ENCODE measurements at regions not wholly inside any gene's neighbourhood (a gene's known extent, or its start where the extent isn't known, plus 50 kb on each side); places are given as distances from the start of the nearest gene placed in this dataset.
A peak's percentile ranks its signal among the peaks of the same experiment; 100 is the strongest.

DNA sequence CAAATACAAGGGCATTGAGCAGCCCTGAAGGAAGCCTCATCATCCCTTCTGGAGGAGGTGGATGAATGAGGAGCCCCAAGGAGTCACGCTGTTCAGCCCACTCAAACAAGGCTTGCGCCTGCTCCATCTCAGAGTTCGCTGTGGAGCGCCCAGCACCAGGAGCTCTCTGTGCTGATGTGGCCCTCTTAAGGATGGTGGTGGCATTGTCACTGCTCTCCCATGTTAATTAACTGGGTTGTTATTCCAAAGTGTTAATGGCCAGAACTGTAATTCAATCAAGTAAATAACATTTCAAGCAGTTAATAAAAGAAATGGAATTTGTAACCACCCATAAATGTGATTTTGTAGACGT, 726.0 kb upstream of the RAB6C start:
- Histone ChIP-seq H3K27me3 (replicated peaks; ENCODE audit: insufficient read depth) (no peaks in the 10 kb centered on the region), H3K36me3 (no peaks in the 10 kb centered on the region), H3K4me1 (replicated peaks) (no peaks in the 10 kb centered on the region), H3K4me3 (no peak overlapping the region), H3K27ac (no peak overlapping the region), H3K9me3 (no peaks in the 10 kb centered on the region)
- intact Hi-C loops (cut with DNase I) = no loop called here
- WGBS = 57% methylated on average over 5 of the region's 5 CpGs
- DNase-seq (ENCODE audit: low spot score) = no peak
- TF ChIP-seq POLR2AphosphoS5 (IDR thresholded peaks at IDR 0.05) = no peak
- TF ChIP-seq, protein P1, sequence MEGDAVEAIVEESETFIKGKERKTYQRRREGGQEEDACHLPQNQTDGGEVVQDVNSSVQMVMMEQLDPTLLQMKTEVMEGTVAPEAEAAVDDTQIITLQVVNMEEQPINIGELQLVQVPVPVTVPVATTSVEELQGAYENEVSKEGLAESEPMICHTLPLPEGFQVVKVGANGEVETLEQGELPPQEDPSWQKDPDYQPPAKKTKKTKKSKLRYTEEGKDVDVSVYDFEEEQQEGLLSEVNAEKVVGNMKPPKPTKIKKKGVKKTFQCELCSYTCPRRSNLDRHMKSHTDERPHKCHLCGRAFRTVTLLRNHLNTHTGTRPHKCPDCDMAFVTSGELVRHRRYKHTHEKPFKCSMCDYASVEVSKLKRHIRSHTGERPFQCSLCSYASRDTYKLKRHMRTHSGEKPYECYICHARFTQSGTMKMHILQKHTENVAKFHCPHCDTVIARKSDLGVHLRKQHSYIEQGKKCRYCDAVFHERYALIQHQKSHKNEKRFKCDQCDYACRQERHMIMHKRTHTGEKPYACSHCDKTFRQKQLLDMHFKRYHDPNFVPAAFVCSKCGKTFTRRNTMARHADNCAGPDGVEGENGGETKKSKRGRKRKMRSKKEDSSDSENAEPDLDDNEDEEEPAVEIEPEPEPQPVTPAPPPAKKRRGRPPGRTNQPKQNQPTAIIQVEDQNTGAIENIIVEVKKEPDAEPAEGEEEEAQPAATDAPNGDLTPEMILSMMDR (IDR thresholded peaks at IDR 0.05) = peak in 2 of 4 experiments; percentile 27 to 58

DNA sequence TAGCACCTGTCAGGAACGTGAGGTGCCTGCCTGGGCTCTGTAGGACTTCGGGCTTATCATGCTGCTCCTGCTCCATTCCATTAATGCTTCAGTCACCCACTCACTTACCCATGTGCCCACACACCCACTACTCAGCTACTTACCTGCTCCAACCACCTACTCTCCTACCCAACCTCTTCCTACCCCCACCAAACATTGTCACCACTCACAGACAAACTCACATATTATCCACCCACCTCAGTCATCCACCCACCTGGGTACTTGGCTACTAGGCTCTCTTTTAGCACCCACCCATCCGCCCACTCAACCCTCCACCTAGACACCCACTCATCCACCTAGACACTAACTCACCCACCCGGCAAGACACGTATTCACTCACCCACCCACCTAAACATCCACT, 724.7 kb upstream of the RAB6C start:
- Histone ChIP-seq H3K4me3 (no peak overlapping the region), H3K27ac (no peak overlapping the region), H3K27me3 (replicated peaks; ENCODE audit: insufficient read depth) (no peaks in the 10 kb centered on the region), H3K4me1 (replicated peaks) (no peaks in the 10 kb centered on the region), H3K9me3 (no peaks in the 10 kb centered on the region), H3K36me3 (no peaks in the 10 kb centered on the region)
- no peak for DNase-seq (ENCODE audit: low spot score)
- TF ChIP-seq POLR2AphosphoS5 (IDR thresholded peaks at IDR 0.05) (no peak), POLR2A (IDR thresholded peaks at IDR 0.05) (no peak)
- TF ChIP-seq, protein P1 (IDR thresholded peaks at IDR 0.05) = no peak
- intact Hi-C loops (cut with DNase I) = no loop called here
- 90% methylated on average over 5 of the region's 5 CpGs for WGBS

DNA sequence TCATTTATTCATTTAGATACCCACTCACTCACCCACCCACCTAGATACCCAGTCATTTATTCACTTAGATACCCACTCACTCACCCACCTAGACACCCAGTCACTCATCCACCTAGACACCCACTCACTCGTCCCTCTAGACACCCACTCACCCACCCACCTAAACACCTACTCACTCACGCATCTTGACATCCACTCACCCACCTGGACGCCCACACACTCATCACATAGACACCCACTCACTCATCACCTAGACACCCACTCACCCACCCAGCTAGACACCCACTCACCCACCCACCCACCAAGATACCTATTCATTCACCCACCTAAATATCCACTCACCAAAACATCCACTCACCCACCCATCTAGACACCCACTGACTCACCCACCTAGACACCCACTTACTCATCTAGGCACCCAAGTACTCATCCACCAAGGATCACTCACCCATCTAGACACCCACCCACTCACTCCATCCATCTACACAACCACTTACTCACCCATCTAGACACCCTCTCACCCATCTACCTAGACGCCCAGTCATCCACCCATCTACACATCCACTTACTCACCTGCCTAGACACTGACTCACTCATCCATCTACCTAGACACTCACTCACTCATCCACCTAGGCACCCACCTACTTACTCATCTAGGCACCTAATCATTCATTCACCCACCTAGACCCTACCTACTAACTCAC, 723.7 kb upstream of the RAB6C start:
- H3K27me3 ChIP-seq (replicated peaks; ENCODE audit: insufficient read depth) = no peaks in the 10 kb centered on the region
- H3K36me3 ChIP-seq = no peaks in the 10 kb centered on the region
- WGBS = 97% methylated on average over 4 of the region's 4 CpGs
- H3K9me3 ChIP-seq = no peaks in the 10 kb centered on the region
- no peaks in the 10 kb centered on the region for H3K4me1 ChIP-seq (replicated peaks)
- TF ChIP-seq POLR2A (IDR thresholded peaks at IDR 0.05) (no peak), POLR2AphosphoS5 (IDR thresholded peaks at IDR 0.05) (no peak)
- TF ChIP-seq, protein P1 (IDR thresholded peaks at IDR 0.05) = no peak
- H3K4me3 ChIP-seq = no peak overlapping the region
- no peak for DNase-seq (ENCODE audit: low spot score)
- intact Hi-C loops (cut with DNase I) = no loop called here
- H3K27ac ChIP-seq = no peak overlapping the region

DNA sequence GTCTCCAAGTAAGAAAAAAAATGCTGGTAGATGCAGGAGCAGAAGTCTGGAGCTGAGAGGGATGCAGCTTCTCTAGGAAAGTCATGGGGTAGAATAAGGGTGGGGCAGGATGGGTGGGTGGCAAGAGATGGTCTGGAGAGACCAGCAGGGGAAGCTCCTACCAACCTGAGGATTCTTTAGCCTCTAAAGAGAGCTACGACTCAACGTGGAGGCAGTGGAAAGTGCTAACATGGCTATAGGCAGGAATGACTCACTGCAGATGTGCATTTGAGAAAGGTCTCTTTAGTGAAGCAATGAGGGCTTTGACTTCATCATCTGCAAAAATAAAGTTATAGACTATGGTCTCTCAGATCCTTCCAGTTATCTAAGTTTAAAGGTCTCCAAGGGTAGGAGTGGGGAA, 722.8 kb upstream of the RAB6C start:
- 77% methylated on average over 2 of the region's 2 CpGs for WGBS
- Histone ChIP-seq H3K36me3 (no peaks in the 10 kb centered on the region), H3K4me3 (no peak overlapping the region), H3K4me1 (replicated peaks) (no peaks in the 10 kb centered on the region), H3K27ac (no peak overlapping the region), H3K9me3 (no peaks in the 10 kb centered on the region), H3K27me3 (replicated peaks; ENCODE audit: insufficient read depth) (no peaks in the 10 kb centered on the region)
- intact Hi-C loops (cut with DNase I) = no loop called here
- TF ChIP-seq POLR2A (IDR thresholded peaks at IDR 0.05) = no peak
- TF ChIP-seq POLR2AphosphoS5 (IDR thresholded peaks at IDR 0.05) = no peak
- TF ChIP-seq, protein P1 (IDR thresholded peaks at IDR 0.05) = no peak
- no peak for DNase-seq (ENCODE audit: low spot score)

DNA sequence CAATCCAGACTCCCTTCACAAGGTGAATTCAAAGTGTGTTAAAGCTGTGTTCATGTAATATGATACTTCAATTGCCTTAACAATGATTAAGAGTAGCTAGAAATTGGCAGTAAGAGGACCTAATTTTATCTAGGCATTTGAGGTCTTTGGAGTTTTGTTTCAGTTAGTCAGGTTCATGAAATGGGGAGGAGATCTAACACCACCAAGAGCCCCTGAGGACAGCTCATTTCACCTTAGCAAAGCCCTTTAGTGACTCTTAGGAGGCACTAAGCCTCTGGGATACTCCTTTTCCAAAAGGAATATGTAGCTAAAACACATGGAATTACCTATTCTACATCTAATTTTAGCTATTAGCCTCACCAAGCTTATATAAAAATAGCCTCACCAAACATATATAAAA, 716.5 kb upstream of the RAB6C start:
- intact Hi-C loops (cut with DNase I) = no loop called here
- no peaks in the 10 kb centered on the region for H3K27me3 ChIP-seq (replicated peaks; ENCODE audit: insufficient read depth)
- no peak for DNase-seq (ENCODE audit: low spot score)
- TF ChIP-seq POLR2A (IDR thresholded peaks at IDR 0.05) (no peak), POLR2AphosphoS5 (IDR thresholded peaks at IDR 0.05) (no peak)
- TF ChIP-seq, protein P1 (IDR thresholded peaks at IDR 0.05) = no peak
- H3K27ac ChIP-seq = no peak overlapping the region
- H3K36me3 ChIP-seq = no peaks in the 10 kb centered on the region
- H3K9me3 ChIP-seq = no peaks in the 10 kb centered on the region
- no peaks in the 10 kb centered on the region for H3K4me1 ChIP-seq (replicated peaks)
- H3K4me3 ChIP-seq = no peak overlapping the region

Data from prostate gland (tissue), 2 donors.